ENCODE measurements at regions not wholly inside any gene's neighbourhood (a gene's known extent, or its start where the extent isn't known, plus 50 kb on each side); places are given as distances from the start of the nearest gene placed in this dataset.

DNA sequence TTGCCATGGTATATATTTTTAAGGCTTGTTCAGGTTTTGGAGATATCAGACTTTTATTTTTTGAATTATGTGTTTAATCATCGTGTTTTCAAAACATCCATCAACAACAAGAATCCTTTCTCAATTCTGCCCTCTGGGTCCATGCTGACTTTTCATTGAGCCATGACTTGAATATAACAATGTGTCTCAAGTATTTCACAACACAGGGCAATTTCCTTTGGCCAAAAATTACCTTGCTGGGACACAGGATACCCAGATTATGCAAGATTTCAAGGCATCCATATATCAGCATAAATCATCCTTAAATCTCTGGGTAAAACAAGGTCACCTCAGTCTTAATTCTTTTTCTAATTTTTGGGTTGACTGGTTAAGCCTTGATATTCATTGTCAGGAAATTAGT is 411.2 kb upstream of the USP24 start:
- TF ChIP-seq ZNF274 (IDR thresholded peaks at IDR 0.05; ENCODE audit: low read depth, low read length) (no peak), YY1 (IDR thresholded peaks at IDR 0.05; ENCODE audit: insufficient read depth, insufficient read length) (no peak)

Data from NT2/D1 (cell line).